GM19395 (cell line): ENCODE measurements at regions not wholly inside any gene's neighbourhood (a gene's known extent, or its start where the extent isn't known, plus 50 kb on each side); places are given as distances from the start of the nearest gene placed in this dataset.
"Not testable (repeated sequence)": the region's sequence is repeated elsewhere in the genome, so short reads cannot be mapped to it uniquely, and the experiment has no call there.

ENCODE experiments used
- ATAC-seq: cut with Tn5 transposase; IDR thresholded peaks from one replicate; pipeline ENCODE4 v1.9.1; 2021; ENCODE audit warnings: mild to moderate bottlenecking, moderate library complexity; ENCODE audit not compliant: unreplicated experiment

DNA sequence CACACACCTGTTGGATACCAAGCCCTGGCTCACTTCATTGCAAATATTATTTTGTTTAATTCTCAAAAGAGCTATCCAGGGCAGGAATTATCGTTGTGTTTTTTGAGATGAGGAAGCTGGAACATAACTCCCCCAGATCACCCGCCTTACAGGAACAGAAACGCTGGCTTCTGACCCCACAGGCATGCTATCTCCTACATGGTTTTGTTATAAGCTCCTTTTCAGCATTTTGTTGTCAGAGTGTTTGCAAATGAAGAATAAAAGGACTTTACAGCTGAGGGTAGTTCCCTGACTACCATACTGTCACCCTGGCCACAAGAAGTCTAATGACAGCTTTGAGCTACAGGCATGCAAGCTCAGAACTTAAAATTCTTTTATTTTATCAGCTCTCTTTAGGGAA, 62.0 kb upstream of the MRPS9 start:
- ATAC-seq, result no peak

DNA sequence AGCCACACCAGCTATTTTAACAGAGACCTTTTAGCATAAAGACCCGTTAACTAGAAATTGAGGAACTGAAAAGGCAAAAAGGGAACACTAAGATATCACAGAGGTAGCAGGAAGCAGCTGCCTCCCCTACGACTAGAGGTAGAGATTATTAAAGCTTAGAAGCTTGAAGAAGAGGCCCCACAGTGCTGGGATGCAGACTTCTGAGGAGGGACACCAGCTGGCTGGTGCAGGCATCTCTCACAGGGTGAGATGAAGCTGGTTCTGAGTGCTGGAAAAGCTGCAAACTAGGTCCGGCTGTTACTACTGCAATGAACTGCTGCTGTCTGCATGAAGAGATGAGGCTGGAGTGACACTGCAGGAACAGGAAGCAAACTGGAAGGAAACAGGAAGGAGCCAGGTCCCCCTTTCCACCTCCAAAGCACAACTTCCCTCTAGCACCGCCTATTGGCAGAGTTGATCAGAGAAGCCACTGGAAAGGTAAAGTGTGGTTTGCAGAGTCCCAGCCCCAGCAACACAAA, 61.2 kb upstream of the MRPS9 start:
- ATAC-seq, result peak; percentile 97

DNA sequence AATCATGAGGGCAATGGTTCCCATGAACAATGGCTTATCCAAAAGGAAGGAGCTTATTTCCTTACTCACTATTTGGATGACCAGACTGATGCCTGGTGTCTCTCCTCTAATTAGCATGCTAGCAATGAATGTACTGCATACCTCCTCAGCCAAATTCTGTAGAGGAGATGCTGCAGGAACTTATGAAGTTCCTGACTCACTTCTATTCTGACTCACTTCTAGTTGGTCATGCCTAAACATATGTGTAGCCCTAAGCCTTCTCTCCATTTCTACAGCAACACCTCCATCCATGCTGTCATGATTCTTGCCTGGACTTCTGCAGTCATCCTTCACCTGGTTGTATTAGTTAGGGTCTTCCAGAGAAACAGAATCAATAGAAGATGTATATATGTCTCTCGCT, 59.9 kb upstream of the MRPS9 start:
- no peak for ATAC-seq

DNA sequence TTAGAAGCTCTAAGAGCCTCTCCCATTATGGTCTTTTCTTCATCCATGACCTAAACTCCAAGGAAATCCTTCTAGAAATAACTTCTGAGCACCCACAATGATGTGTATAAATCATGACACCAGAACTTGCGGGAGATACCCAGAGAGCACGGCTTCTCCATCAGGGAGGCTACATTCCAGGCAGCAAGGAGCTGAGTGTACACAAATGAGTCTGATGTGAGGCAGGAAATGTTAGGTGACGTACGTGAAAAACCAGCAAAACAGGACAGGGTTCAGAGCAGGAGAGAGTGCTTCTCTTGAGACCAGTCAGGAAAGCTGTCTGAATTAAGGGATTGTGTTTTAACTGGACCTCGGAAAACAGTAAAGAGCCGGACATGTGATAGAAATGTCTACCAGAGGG, 58.1 kb upstream of the MRPS9 start:
- not testable (repeated sequence) for ATAC-seq

- no peak for ATAC-seq
Observed at GRCh38 chr2:104982111-104982510, 55.8 kb upstream of the MRPS9 start.
